Mesenchymal stem cell (in vitro differentiated cells and primary cell): ENCODE measurements at regions not wholly inside any gene's neighbourhood (a gene's known extent, or its start where the extent isn't known, plus 50 kb on each side); places are given as distances from the start of the nearest gene placed in this dataset.

Experiments
- DNase-seq: peaks from one replicate; pipeline ENCODE4 v3.0.0-alpha.2; 2013
- H2AFZ ChIP-seq: one replicate; pipeline ENCODE4 v1.6.1; 2013; ENCODE audit warnings: low read depth, mild to moderate bottlenecking, control low read depth, inconsistent platforms, low read length, moderate library complexity
- H2AK5ac ChIP-seq: 2 replicates; pipeline ENCODE4 v1.6.1; 2013; ENCODE audit warnings: low read length, moderate library complexity, mild to moderate bottlenecking, inconsistent platforms; ENCODE audit not compliant: severe bottlenecking
- H2BK120ac ChIP-seq: one replicate; pipeline ENCODE4 v1.6.1; 2013; ENCODE audit warnings: low read depth, mild to moderate bottlenecking, inconsistent platforms, low read length, moderate library complexity
- H2BK12ac ChIP-seq, 2 experiments: one replicate each; pipeline ENCODE4 v1.6.1; 2013; ENCODE audit warnings: inconsistent platforms in 2 of 2, low read length in 2 of 2, mild to moderate bottlenecking in 2 of 2, moderate library complexity in 2 of 2, control low read depth in 1 of 2
- H2BK15ac ChIP-seq: one replicate; pipeline ENCODE4 v1.6.1; 2013; ENCODE audit warnings: mild to moderate bottlenecking, low read depth, inconsistent platforms; ENCODE audit not compliant: poor library complexity, severe bottlenecking
- H2BK5ac ChIP-seq: 2 replicates; pipeline ENCODE4 v1.6.1; 2013; ENCODE audit warnings: low read depth, mild to moderate bottlenecking, low read length, control low read depth, inconsistent platforms; ENCODE audit not compliant: poor library complexity, severe bottlenecking
- H3K14ac ChIP-seq, 2 experiments: one replicate each; pipeline ENCODE4 v1.6.1; 2013; ENCODE audit warnings: inconsistent platforms in 2 of 2, low read length in 2 of 2, control low read depth in 1 of 2, mild to moderate bottlenecking in 1 of 2, moderate library complexity in 1 of 2
- H3K18ac ChIP-seq, 2 experiments: one replicate each; pipeline ENCODE4 v1.6.1; 2013; ENCODE audit warnings: inconsistent platforms in 2 of 2, low read length in 2 of 2, control low read depth in 1 of 2, low read depth in 1 of 2, mild to moderate bottlenecking in 1 of 2
- H3K23ac ChIP-seq, 2 experiments: one replicate each; pipeline ENCODE4 v1.6.1; 2013; ENCODE audit warnings: inconsistent platforms in 2 of 2, low read length in 2 of 2, mild to moderate bottlenecking in 2 of 2, moderate library complexity in 2 of 2, control low read depth in 1 of 2
- H3K27ac ChIP-seq: 2 replicates; pipeline ENCODE4 v1.5.1; 2013; ENCODE audit warnings: mild to moderate bottlenecking, moderate library complexity, low read length, control low read depth, inconsistent platforms; ENCODE audit not compliant: poor library complexity, severe bottlenecking
- H3K27me3 ChIP-seq, 2 experiments: 2 replicates each; pipeline versions ENCODE4 v1.6.1 to v1.7.0; 2013; ENCODE audit warnings: low read length in 2 of 2, mild to moderate bottlenecking in 2 of 2, moderate library complexity in 2 of 2, control low read depth in 1 of 2, inconsistent platforms in 1 of 2; ENCODE audit not compliant: control insufficient read depth in 1 of 2, insufficient read depth in 1 of 2
- H3K36me3 ChIP-seq, 2 experiments: 2 replicates each; pipeline versions ENCODE4 v1.6.1 to v1.7.0; 2013; ENCODE audit warnings: low read length in 2 of 2, control low read depth in 1 of 2, inconsistent platforms in 1 of 2, low read depth in 1 of 2, mild to moderate bottlenecking in 1 of 2; ENCODE audit not compliant: insufficient read depth in 2 of 2, control insufficient read depth in 1 of 2
- H3K4ac ChIP-seq, 2 experiments: one replicate each; pipeline ENCODE4 v1.6.1; 2013; ENCODE audit warnings: inconsistent platforms in 2 of 2, low read length in 2 of 2, mild to moderate bottlenecking in 2 of 2, moderate library complexity in 2 of 2, control low read depth in 1 of 2, low read depth in 1 of 2
- H3K4me1 ChIP-seq: 2 replicates; pipeline ENCODE4 v1.6.1; 2013; ENCODE audit warnings: low read depth, low read length, control low read depth; ENCODE audit not compliant: control insufficient read depth, insufficient read depth
- H3K4me2 ChIP-seq: 2 replicates; pipeline ENCODE4 v1.6.1; 2013; ENCODE audit warnings: low read length, mild to moderate bottlenecking, inconsistent platforms; ENCODE audit not compliant: poor library complexity, severe bottlenecking
- H3K4me3 ChIP-seq, 2 experiments: 2 replicates each; pipeline versions ENCODE4 v1.5.1 to v1.7.0; 2013; ENCODE audit warnings: low read length in 2 of 2, mild to moderate bottlenecking in 2 of 2, control low read depth in 1 of 2, low read depth in 1 of 2; ENCODE audit not compliant: insufficient read depth in 1 of 2
- H3K79me1 ChIP-seq: replicated peaks from 2 replicates; pipeline ENCODE4 v1.6.1; 2013; ENCODE audit warnings: mild to moderate bottlenecking, control low read depth, low read length, inconsistent platforms; ENCODE audit not compliant: poor library complexity, severe bottlenecking
- H3K9ac ChIP-seq: 2 replicates; pipeline ENCODE4 v1.7.0; 2013; ENCODE audit warnings: mild to moderate bottlenecking, low read length, moderate library complexity
- H3K9me3 ChIP-seq: 2 replicates; pipeline ENCODE4 v1.7.0; 2013; ENCODE audit warnings: mild to moderate bottlenecking, low read length; ENCODE audit not compliant: control insufficient read depth
- H4K8ac ChIP-seq: one replicate; pipeline ENCODE4 v1.6.1; 2013; ENCODE audit warnings: inconsistent platforms, mild to moderate bottlenecking, low read length, moderate library complexity
- H4K91ac ChIP-seq: one replicate; pipeline ENCODE4 v1.6.1; 2013; ENCODE audit warnings: mild to moderate bottlenecking, low read length, inconsistent platforms
- WGBS: methylation state at CpG from one replicate; pipeline ENCODE4 v1.1.7; 2013; ENCODE audit warnings: mixed read lengths; 5-methylcytosine and 5-hydroxymethylcytosine counted together

GRCh38 chr2:167732326-167732725 is 515.1 kb downstream of the STK39 start:
- Histone ChIP-seq H3K18ac (no peak overlapping the region), H3K4me1 (no peaks in the 10 kb centered on the region), H3K23ac (no peak overlapping the region), H2BK120ac (no peak overlapping the region), H3K9me3 (no peaks in the 10 kb centered on the region), H2AFZ (no peak overlapping the region), H3K4me3 (no peak overlapping the region), H3K79me1 (no peaks in the 10 kb centered on the region), H4K91ac (no peak overlapping the region), H3K14ac (no peak overlapping the region), H4K8ac (no peak overlapping the region), H2BK15ac (no peak overlapping the region), H3K36me3 (no peaks in the 10 kb centered on the region), H2AK5ac (no peak overlapping the region), H3K27me3 (no peaks in the 10 kb centered on the region), H2BK5ac (no peak overlapping the region), H3K27ac (no peak overlapping the region), H3K9ac (no peak overlapping the region), H3K4me2 (no peak overlapping the region), H3K4ac (no peak overlapping the region), H2BK12ac (no peak overlapping the region)
- 97% methylated on average over 4 of the region's 4 CpGs for WGBS
- no peak for DNase-seq

GRCh38 chr2:167729911-167730310 is 517.5 kb downstream of the STK39 start:
- Histone ChIP-seq H3K27me3 (no peaks in the 10 kb centered on the region), H3K27ac (no peak overlapping the region), H3K4me1 (no peaks in the 10 kb centered on the region), H4K91ac (no peak overlapping the region), H2AK5ac (no peak overlapping the region), H2AFZ (no peak overlapping the region), H3K14ac (no peak overlapping the region), H3K4me3 (no peak overlapping the region), H2BK12ac (no peak overlapping the region), H3K23ac (no peak overlapping the region), H3K4me2 (no peak overlapping the region), H3K9me3 (no peaks in the 10 kb centered on the region), H3K18ac (no peak overlapping the region), H3K4ac (no peak overlapping the region), H2BK120ac (no peak overlapping the region), H3K36me3 (no peaks in the 10 kb centered on the region), H2BK5ac (no peak overlapping the region), H3K79me1 (no peaks in the 10 kb centered on the region), H3K9ac (no peak overlapping the region), H2BK15ac (no peak overlapping the region), H4K8ac (no peak overlapping the region)
- 98% methylated on average over 3 of the region's 3 CpGs for WGBS
- no peak for DNase-seq

- Histone ChIP-seq H3K79me1 (no peaks in the 10 kb centered on the region), H2BK15ac (no peak overlapping the region), H3K4me2 (no peak overlapping the region), H3K27me3 (no peaks in the 10 kb centered on the region), H3K4ac (no peak overlapping the region), H4K91ac (no peak overlapping the region), H3K9ac (no peak overlapping the region), H3K36me3 (no peaks in the 10 kb centered on the region), H2BK120ac (no peak overlapping the region), H3K14ac (no peak overlapping the region), H4K8ac (no peak overlapping the region), H3K9me3 (no peaks in the 10 kb centered on the region), H2BK12ac (no peak overlapping the region), H3K18ac (no peak overlapping the region), H3K4me3 (no peak overlapping the region), H2BK5ac (no peak overlapping the region), H2AK5ac (no peak overlapping the region), H3K4me1 (no peaks in the 10 kb centered on the region), H2AFZ (no peak overlapping the region), H3K27ac (no peak overlapping the region), H3K23ac (no peak overlapping the region)
- no peak for DNase-seq
- WGBS: 92% methylated on average over 2 of the region's 2 CpGs
Measured at GRCh38 chr2:167726788-167727187, 520.6 kb downstream of the STK39 start.

GRCh38 chr2:167721593-167721992 is 525.8 kb downstream of the STK39 start:
- WGBS: 99% methylated on average over 3 of the region's 3 CpGs
- Histone ChIP-seq H3K23ac (no peak overlapping the region), H3K36me3 (no peaks in the 10 kb centered on the region), H3K27ac (no peak overlapping the region), H3K14ac (no peak overlapping the region), H2BK12ac (no peak overlapping the region), H2AFZ (no peak overlapping the region), H3K4ac (no peak overlapping the region), H2BK5ac (no peak overlapping the region), H2BK15ac (no peak overlapping the region), H2BK120ac (no peak overlapping the region), H3K9me3 (no peaks in the 10 kb centered on the region), H2AK5ac (no peak overlapping the region), H4K91ac (no peak overlapping the region), H3K4me3 (no peak overlapping the region), H3K27me3 (no peaks in the 10 kb centered on the region), H3K79me1 (no peaks in the 10 kb centered on the region), H3K4me2 (no peak overlapping the region), H3K4me1 (no peaks in the 10 kb centered on the region), H3K18ac (no peak overlapping the region), H4K8ac (no peak overlapping the region), H3K9ac (no peak overlapping the region)
- no peak for DNase-seq
